Activated CD4-positive, alpha-beta T cell treated with anti-CD3 and anti-CD28 coated beads, Interleukin-10, Interleukin-2, amounts not matched to agents 100 ng/mL and 50 ng/mL, durations not matched to agents 16 hours and 8 hours (primary cell): ENCODE measurements at regions not wholly inside any gene's neighbourhood (a gene's known extent, or its start where the extent isn't known, plus 50 kb on each side); places are given as distances from the start of the nearest gene placed in this dataset.
A peak's percentile ranks its signal among the peaks of the same experiment; 100 is the strongest.
"Not testable (repeated sequence)": the region's sequence is repeated elsewhere in the genome, so short reads cannot be mapped to it uniquely, and the experiment has no call there.

Experiments used
- DNase-seq: peaks from one replicate; pipeline ENCODE4 v3.0.0-alpha.2; 2020

DNA sequence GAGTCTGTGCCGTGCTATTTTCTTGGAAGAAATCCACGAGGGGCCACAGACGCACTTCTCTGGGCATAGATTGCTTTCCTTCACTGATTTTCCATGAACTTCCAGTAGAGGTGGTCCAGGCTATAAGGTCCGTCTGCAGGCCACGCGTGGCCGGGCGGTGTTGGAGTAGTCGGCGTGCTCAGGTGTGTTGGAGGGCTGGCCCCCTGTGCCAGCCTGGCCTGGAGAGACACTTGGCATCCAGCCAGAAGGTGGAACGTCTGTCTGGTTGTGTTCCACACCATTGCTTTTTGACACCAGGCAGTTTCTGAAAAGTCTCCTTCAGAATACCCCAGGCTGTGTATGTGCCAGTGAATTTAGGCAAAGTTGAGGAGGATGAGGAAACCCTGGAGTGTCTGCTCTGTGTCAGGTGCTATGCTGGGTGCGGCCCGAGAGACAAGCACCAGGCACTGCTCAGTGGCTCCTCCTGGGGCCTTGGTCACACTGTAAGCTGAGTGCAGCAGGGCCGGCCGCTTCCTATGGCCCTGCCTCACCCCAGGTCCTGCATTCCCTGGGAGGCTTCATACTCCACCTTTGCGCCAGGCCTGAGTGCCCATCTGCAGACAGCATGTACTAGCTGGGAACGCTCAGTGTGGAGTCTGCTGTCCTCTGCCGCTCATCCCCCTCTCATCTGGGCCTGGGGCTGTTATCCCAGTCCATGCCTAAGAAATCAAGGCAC, 52.1 kb upstream of the TAMM41 start:
- no peak for DNase-seq

DNA sequence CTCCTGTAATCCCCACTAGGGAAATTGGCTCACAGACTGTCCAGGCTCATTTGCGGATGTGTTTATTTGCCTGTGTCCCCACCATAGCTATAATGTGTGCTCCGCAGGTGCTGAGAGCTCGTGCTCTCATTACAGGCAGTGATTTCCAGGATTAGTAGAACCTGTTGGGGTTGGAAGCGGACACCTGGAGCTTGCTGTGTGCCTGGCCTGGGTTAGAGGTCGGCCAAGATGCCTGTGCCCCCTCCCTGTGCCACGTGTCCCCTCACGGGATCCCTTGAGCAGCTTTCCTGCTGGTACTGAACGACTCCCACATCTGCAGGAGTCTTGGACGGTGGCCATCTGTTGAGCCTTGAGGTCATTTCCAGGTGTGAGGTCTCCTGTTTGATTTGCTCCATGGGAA, 52.7 kb upstream of the TAMM41 start:
- not testable (repeated sequence) for DNase-seq

DNA sequence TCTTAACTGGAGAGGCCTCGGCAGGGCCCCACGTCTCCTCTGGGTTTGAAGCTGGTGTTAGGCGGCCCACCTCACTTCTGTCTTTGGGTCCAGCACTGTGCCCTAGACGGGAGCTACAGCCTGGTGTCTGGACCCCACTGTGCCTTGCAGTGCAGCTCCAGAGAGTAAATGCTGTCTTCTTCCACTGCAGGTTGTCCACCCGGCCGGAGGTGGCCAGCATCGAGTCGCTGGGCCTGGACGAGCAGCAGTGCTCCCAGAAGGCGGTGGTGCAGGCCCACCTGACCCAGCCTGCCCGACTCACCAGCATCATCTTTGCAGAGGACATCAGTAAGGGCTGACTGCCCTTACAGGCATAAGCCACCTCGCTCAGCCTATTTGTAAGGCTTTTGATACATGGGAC, 53.1 kb upstream of the TAMM41 start:
- DNase-seq = no peak

DNA sequence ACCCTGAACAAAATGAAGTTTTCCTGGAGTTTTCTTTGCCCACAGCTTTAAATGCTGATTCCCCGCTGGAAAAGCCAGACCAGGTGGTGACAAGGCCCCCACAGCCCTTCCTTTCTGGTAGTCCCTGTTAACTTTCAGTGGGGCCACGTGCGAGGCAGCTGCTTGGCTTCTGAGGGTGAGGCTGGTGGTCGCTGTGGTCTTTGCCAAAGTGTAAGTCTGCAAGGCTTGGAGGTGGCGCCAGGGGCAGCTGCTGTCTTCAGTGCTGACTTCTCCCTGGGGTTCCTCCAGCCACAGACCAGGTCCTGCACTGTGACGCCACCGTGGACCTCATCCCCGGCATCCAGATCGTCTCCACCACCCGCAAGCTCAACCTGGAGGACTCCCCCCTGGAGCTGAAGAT, 54.1 kb upstream of the TAMM41 start:
- DNase-seq = no peak

DNA sequence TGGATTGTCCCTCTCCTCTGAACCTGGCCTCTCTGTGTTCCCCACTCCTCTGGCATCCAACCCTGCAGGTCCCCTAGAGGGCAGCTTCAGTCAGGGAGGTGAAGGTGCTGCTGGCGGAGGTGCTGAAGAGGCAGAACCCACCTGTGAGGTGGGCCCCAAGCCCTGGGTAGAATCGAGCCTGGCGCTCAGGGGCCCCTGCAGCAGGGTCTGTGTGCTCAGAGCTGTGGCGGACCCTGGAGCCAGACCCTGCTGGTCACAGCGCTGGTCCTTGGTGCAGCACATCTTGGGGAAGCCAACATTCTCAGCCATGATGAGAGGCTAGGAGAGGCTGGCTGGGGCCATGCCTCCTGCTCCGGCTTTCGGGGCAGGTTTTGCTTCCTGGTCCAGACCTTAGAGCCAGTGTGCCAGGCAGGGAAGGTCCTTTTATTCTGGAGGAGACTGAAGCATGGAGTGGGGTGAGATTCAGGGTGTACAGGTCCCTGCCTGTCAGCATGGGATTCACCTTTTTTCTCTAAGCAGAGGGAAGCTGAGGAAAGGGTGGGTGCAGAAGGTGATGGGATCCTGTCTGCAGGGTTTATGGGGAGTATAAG, 54.7 kb upstream of the TAMM41 start:
- no peak for DNase-seq

DNA sequence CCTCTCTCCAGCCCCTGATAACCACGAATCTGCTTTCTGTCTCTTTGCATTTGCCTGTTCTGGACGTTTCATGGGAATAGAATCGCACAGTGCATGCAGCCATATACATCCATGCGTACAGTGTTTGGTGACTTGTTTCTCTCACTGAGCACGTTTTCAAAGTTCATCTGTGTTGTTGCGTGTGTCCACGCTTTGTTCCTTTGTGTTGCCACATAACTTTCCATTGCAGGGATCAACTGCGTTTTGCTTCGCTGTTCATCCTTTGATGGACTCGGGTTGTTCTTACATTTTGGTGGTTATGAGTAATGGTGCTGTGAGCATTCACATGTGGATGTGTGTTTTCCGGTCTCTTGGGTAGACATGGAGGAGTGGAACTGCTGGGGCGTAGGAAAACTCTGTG, 56.4 kb upstream of the TAMM41 start:
- no peak for DNase-seq

DNA sequence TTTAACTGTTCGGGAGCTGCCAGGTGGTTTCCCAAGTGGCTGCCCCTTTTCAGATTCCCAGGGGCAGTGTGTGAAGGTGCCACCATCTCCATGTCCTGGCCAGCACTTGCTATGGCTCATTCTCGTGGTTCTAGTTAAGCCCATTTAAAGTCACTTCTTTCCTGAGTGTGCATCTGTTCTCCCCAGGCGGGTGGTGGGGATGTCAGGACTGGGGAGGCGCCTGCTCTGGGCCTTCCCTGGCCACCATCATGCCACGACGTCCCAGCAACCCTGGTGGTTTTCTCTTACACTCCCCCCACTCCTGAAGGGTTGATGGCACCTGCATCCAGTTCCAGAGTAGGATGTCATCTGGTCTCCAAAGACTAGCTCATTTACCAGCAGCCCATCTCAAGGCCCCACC, 56.8 kb upstream of the TAMM41 start:
- no peak for DNase-seq

DNA sequence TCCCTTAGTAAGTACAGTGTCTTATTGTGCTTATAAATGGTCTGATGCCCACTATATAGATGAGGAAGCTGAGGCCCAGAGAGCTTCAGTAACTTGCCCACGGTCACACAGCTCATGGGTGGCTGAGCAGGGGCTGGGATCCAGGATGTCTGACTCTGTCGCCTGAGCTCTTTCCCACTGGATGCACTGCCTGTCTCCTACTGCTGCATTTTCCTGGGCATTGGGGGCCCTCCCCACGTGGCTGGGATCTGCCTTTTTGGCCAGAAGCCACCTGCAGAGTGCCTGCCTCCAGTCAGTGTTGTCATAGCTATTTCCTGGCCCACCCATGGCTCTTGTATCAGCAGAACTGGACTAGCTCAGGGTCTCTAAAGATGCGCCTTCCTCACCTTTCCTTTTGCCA, 57.5 kb upstream of the TAMM41 start:
- DNase-seq = no peak

DNA sequence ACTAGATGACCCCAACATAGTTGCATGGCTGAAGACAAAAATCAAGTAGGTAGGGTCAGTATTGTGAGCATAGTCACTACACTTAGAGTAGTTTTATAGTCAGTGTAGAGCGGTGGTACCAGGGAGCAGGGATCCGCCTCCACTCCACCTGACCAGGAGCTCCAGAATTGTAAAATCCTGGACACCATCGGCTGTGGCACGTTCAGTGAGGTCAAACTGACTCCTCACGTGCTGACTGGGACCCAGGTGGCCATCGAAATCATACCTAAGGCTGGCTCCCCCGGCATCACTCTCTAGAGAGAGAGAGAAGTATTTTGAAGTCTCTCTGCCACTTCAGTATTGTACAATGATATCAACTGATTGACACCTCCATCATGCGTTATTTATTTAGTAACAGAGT, 59.7 kb upstream of the TAMM41 start:
- DNase-seq = no peak

DNA sequence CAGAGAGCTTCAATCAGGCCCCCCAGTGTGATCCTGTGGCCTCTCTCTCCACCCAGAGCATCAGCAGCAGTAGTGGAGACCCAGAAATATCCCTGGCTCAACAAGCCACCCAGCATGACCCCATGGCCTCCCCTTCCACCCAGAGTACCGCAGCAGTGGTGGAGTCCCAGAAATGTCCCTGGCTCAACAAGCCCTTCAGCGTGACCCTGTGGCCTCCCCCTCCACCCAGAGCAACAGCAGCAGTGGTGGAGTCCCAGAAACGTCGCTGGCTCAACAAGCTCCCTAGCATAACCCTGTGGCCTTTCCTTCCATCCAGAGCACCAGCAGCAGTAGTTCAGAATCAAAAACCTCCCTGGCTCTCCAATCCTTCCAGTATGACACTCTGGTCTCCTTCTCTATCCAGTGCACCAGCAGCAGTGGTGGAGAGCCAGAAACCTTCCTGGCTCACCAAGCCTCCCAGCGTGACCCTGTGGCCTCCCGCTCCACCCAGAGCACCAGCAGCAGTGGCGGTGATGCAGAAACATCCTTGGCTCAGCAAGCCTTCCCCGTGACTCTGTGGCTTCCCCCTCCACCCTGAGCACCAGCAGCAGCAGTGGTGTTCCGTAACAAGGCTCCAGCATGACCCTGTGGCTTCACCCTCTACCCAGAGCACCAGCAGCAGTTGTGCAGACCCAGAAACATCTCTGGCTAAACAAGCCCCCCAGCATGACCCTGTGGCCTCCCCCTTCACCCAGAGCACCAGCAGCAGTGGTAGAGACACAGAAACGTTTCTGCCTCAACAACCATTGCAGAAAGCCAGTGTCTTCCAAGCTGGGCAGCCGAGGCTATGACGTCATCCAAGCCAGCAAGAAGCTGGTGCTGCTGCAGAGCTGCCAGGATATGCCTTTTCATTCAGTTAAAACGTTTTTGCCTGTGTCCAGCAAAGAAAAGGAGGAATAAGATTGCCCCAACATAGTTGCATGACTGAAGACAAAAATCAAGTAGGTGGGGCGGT, 61.3 kb upstream of the TAMM41 start:
- DNase-seq = no peak

DNA sequence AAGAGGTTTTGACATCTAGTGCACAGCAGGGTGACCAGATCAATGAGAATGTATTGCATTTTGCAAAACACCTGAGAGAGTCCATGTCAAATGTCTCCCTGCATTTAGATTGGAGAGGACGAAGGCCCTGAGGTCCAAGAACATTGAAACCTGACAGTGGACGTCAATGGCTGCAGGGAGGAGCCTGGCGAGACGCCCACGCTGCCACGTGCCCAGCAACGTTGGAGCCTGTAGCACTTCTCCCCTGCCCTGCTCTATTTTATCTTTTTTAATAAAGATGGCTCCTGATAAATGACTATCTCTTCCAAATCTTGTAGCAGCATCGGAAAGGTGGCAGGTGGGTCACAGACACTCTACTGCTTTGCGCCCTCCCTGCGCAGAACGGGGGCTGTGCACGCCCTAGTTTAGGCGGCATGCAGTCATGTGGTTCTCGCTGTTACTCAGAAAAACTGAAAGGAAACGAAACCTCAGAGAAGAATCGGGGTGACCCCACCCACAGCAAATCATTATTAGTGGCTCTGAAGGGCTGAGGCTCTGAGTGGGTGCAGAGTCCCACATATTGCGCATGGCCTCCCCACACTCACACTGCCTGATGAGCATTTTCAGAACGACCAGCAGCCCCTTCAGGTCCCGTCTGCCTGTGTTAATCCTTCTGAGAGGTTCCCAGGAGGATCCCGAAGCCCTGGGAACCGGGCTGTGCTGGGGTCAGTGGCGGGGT, 62.5 kb upstream of the TAMM41 start:
- peak; percentile 10 for DNase-seq

DNA sequence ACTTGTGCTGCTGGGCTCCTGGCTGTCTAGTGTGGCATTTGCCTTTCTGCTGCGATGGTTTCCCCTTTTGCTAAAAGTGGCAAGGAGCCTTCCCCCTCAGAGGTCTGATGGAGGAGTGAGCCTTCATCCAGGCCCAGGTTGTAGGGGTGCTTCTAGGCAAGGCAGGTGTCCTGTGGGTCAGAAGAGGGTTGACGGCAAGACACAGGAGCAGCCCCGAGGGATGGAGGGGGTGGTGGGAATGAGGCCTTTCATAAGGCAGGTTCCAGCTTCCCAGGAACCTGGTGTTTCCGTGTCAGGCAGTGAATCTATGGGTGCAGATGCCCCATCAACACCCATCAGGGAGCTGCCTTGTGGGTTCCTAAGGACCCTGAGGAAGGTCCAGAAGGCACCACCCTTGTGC, 63.0 kb upstream of the TAMM41 start:
- DNase-seq = no peak

DNA sequence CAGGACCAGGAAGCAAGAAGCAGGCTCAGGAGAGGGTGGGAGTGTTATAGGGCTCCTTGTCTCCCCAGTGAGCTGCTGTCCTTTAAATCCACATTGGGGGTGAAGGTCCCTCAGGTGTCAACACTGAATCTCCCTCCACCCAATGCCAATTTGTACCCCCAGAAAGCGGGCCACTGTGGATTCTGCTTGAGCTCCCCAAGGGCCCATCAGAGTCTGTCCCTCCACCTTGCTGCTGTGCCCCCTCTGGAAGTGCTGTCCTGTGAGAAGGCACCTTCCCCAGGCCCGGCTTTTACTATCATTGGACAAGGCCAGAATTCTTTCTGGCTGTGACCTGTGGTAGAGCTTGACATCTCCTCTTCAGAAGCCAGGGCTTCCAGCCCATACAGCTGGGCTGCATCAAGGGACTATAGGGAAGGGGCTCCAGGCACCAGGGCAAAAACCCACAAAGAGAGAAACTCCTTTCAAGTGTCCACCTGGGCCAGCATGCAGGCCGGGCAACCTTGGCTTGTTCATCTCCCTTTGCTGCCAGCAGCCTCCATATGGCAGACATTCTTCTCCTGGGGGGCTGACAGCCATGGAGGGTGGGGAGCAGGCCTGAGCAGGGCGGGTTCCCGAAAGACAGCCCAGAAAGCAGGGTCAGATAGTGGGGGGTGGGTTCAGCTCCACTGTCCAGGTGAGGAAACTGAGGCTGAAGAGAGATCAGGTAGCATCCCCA, 63.7 kb upstream of the TAMM41 start:
- not testable (repeated sequence) for DNase-seq

DNA sequence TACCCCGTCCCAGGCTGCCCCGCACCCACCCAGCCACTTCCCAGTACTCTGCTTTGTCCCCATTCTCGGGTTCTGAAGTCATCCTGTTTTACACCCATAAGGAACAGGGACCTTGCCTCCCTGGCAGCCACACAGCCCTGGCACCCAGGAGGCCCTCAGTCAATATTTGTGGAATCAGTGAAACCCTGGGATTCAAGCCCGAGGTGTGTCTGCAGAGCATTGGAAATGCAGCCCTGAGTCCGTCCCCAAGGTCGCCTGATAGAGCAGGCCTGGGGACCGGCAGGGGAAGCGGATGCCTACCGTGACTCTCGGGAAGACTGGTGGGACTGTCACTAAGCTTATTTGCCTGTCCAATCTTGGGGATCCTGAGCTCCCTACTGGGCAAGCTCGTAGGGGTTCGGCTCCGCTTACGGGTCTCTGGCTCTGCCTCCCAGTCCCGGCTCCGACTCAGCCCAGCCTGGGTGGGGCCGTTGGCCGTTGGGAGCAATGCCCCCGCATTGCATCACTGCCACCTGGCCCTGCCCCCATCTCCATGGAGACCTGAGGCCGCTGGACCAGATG, 64.4 kb upstream of the TAMM41 start:
- no peak for DNase-seq

DNA sequence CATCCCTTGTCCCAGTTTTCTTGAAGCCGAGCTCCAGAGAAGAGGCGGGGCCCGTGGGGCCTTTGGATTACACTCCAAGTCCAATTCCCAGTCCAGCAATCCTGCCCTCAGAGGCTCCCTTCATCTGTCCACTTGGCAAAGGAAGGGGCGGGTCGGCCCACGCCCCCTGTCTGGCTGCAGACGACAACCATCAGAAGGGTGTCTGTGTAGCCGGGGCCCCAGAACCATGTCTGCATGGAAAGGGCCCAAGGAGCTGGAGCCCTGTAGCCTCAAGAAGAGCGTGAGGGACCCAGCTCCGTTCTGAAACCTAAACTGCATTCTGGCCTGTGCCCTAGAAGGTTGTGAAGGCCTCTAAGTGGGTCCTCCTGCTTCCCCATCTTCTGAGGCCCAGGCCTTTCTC, 65.2 kb upstream of the TAMM41 start:
- not testable (repeated sequence) for DNase-seq

DNA sequence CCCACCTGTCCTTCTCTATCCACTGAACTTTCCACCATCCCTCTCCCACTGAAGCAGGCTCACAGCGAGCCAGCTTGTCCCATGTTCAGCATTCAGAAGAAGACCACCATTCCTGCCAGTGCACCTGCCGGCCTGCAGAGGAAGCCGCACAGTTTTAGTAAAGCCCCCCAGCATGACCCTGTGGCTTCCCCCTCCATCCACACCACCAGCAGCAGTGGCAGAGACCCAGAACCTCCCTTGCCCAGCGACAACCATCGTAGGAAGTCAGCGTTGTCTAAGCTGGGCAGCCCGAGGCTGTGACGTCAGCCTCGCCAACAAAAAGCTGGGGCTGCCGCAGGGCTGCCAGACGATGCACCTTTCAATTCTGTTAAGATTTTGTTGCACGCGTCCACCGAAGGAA, 66.6 kb upstream of the TAMM41 start:
- no peak for DNase-seq

DNA sequence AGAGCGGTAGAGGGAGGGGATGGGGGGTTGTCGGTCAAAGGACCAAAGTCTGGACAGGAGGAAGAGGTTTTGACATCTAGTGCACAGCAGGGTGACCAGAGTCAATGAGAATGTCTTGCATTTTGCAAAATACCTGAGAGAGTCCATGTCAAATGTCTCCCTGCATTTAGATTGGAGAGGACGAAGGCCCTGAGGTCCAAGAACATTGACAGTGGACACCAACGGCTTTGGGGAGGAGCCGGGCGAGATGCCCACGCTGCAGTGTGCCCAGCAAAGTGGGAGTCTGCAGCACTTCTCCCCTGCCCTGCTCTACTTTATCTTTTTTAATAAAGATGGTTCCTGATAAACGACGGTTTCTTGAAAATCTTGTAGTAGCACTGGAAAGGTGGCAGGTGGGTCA, 67.4 kb upstream of the TAMM41 start:
- DNase-seq = no peak

DNA sequence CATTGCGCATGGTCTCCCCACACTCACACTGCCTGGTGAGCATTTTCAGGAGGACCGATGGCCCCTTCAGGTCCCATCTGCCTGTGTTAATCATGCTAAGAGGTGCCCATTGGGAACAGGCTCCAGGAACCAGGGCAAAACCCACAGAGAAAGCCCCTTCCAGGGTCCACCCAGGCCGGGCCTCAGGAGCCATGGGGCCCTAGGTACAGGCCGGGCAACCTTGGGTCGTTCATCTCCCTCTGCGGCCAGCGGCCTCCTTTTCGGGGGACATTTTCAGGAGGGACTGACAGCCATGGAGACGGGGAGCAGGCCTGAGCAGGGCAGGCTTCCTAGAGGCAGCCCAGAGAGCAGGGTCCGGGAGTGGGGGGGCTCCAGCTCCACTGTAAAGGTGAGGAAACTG, 68.0 kb upstream of the TAMM41 start:
- no peak for DNase-seq

DNA sequence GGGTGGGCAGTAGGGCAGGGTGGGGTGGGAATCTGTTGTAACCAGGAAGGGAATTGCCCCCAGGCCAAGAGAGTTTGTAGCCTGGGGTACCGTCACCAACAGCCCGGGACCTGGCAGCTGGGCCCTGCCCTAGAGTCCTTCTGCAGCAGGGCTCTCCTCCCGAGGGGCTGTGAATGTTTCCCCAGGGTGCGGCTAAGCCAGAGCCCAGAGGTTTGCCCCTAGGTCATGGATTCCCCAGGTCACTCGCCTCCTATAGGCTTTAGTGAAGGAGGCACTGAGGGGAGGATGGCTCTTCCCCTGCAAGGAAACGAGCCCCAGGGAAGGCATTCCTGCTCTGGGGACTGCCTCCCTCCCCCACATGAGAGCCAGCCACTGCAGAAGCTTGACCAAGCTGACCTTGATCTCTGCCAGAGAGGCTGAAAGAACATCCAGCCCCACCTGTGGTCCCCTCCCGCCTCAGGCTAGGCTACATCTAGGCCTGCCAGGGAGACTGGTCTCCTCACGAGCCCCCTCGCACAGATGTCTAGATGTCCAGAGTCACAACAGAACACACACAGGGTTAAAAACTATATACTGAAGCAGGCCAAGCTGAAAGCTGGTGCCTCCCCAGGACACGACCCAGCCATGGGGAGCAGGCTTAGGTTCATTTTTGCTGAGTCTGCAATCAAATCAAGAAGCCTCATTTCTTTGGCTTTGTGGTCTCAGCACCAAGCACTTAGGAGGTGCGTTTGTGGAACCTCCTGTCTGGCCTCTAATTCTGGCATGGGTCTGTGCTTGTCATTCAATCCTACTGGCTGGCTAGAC, 69.1 kb upstream of the TAMM41 start:
- DNase-seq = no peak

DNA sequence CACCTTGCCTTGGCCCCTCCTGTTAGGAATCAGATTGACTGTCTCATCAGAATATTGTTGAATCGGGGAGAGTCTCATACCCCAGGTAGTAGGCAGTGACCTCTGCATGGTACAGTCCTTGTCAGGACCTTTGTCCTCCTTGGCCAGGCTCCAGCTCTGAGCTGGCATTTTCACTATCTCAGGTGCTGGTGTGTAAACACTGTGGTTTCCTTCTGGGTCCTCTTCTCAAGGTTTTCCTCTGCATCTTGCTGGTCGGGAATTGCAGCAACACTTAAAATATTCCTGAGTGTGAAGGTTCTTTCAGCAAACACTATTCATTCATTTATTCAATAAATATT, 69.7 kb upstream of the TAMM41 start:
- DNase-seq = not testable (repeated sequence)

DNA sequence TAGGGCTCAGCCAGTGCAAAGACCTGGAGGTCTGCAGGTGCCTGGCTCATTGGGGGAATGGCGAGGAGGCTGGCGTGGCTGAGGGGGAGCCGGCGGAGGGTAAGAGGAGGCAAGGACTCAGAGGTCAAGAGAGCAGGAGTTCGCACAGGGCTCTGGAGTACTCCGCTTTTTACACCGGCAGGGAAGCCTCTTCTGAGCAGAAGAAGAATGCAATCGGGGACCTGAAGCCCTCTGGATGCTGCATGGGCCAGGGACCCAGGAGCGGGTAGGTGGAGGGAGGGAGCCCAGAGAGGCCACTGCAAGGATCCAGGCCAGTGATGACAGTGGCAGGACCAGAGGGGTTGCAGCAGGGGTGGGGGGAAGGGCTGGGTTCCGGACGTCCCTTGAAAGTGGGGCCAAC, 70.4 kb upstream of the TAMM41 start:
- no peak for DNase-seq
